ENCODE measurements at regions not wholly inside any gene's neighbourhood (a gene's known extent, or its start where the extent isn't known, plus 50 kb on each side); places are given as distances from the start of the nearest gene placed in this dataset.

DNA sequence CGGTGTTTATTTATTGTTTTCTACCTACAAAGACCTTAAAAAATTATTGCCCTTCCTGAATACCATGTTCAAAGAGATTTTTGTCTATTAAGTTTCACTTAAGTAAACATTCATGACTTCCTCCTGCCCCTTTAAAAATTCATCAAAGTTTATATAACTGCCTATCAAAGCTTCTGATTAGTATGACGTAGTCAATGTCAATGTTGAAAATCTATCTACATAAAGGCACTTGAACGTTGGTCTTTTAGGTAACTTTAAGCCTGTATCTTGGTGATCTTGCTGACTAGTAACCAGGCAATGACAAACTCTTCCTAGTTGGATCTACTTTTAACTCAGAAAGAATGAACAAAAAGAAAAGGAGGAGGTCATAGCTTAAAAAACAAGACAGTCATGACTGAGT lies 97.2 kb downstream of the MAIP1 start:
- in situ Hi-C loops (cut with HindIII; ENCODE audit: low sequenced_read_pairs): no loop called here

DNA sequence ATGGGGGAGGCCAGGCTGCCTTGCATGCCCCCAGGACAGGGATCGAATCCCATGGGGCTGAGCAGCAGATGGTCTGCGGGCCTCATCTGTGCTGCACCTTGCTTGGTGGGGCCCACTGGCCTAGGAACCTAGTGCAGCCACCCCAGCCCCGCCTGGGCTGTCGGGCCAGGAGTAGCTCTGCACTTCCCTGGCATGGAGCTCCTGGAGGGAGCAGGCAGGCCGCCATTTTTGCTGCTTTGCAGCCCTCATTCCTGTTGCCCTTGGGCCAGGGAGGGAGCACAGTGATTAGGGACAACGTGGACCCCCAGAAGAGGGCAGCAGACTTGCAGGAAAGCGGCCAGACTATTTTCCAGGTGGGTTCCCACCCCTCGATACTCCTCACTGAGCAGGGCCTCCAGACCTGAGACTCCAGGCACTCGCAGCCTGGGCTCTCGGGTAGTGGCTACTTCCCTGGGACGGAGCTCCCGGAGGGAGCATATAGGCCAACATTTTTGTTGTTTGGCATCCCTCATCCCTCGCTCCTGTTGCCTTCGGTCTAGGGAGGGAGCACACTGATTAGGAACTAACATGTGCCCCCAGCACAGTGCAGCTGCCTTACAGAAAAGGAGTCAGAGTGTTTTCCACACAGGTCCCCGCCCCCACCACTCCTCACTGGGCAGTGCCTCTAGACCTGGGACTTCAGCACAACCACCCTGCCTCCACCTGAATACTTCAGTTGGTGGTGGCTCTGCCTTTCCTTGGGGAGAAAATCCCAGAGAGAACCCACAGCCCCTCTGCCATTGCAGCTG lies 99.5 kb downstream of the MAIP1 start:
- in situ Hi-C loops (cut with HindIII; ENCODE audit: low sequenced_read_pairs): no loop called here

DNA sequence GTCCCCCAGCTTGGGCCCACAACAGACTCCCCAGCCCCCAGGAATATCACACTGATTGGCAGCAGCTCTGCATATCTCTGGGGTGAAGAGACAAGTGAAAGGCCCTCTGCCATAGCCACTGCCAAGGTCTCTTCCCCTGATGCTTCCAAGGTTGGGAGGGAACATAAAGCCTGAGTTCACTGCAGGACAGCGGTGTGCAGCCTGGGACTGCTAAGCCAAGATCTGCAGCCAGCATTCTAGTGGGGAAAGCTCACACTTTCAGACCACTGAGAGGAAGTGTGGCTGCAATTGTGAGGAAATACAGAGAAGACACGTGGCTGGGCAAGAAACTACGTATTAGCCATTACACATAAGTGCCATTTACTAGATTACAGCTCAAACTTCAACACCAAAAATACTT lies 100.7 kb downstream of the MAIP1 start:
- in situ Hi-C loops (cut with HindIII; ENCODE audit: low sequenced_read_pairs): no loop called here

DNA sequence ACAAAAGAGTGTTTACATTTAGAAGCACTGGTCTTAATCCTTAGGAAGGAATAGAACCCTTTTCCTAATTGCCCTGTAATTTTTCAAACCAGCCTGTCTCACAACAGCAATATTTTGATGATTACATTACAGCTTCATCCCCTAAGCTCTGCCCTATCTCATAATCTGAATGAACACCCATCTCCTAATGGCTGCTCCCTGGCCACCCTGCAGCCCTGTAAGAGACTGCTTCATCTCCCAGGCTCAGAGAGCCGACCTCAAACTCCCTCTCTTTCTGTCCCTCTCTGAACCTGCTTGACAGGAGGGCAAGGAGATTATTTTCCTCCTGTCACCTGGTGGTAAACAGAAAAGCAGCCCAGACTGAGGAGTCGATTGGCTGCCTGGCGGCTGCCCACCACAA lies 107.8 kb downstream of the MAIP1 start:
- in situ Hi-C loops (cut with HindIII; ENCODE audit: low sequenced_read_pairs): no loop called here

DNA sequence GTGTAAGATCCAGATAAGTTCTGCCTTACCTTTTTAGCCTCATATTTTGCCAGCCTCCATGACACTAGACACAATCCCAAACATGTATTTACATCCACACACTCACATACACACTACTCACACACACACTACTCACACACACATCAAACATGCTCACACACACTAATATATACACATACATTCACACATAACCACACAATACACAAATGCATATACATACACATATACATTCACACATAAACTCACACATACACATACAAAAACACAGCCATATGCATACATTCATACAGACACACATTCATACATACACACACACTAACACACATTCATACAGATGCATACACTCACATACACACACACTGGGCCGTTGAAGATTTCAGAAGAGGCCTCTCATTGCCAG lies 109.5 kb downstream of the MAIP1 start:
- in situ Hi-C loops (cut with HindIII; ENCODE audit: low sequenced_read_pairs): no loop called here

DNA sequence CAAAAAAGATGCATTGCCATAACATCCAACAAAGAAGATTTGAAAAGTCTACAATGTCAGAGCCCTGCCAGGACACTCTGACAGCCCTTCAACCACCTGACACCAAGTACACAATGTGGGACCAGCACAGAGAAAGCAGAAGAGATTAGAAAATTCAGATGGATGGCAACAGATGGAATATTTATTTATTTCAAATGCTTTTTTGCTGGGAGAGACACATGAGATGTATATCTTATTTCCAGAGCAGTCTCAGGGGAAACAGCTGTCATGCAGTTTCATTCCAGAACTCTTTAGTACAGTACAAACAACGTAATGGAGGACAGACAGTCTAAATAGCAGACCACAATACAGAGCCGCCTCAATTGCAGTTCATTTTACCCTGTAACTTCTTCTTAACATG lies 110.1 kb downstream of the MAIP1 start:
- in situ Hi-C loops (cut with HindIII; ENCODE audit: low sequenced_read_pairs): no loop called here

DNA sequence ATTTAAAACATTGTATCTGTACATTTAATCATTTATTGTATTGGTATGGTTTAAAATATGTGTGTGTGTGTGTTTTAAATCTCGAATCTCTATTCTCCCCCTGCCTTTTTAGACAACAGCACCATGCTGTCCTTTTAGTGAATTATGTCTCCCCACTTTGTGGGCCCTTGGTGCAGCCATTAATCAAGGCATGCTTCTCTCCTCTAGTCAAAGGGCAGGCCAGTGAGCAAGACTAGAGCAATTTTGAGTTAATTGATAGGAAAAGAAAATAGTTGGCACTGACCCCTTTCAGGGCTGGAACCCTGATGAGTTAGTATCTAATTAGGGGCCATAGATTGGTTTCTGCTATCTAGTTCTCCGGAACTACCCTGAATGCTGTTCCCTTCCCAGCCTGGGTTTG lies 111.0 kb downstream of the MAIP1 start:
- in situ Hi-C loops (cut with HindIII; ENCODE audit: low sequenced_read_pairs): no loop called here

DNA sequence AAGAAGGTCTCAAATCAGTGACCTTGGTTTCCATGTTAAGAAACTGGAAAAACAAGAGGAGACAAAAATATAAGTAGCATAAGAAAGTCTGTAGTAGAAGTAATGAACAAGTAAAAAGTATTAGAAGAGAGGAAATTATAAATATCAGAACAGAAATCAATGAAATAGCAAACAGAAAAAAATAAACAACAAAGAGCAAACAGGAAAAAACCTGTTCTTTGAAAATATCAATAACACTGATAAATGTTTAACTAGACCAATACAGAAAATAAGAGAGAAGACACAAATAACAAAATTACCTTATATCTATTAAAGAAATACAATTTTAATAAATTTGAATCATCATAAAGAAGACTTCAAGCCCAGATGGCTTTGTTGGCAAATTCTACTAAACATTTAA lies 113.3 kb downstream of the MAIP1 start:
- in situ Hi-C loops (cut with HindIII; ENCODE audit: low sequenced_read_pairs): no loop called here

DNA sequence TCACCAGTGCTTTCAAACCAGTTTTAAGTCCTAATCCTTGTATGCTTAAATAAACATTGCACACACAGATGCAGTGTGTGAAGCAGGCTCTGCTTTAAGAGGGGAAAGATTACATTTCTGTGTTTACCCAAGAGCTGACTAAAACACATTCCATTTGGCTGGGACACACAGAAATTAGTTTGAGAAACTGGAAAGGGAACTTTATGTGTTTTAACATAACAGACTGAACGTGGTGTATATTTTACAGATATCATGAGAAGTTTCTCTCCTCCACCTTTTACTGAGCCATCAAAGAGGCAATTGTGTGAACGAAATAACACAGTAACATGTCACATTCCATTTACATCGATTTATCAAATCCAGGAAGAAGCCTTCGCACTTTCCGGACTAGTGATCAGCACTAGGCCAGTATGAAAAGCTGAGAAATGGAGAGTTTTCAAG lies 121.8 kb downstream of the MAIP1 start:
- in situ Hi-C loops (cut with HindIII; ENCODE audit: low sequenced_read_pairs): no loop called here

DNA sequence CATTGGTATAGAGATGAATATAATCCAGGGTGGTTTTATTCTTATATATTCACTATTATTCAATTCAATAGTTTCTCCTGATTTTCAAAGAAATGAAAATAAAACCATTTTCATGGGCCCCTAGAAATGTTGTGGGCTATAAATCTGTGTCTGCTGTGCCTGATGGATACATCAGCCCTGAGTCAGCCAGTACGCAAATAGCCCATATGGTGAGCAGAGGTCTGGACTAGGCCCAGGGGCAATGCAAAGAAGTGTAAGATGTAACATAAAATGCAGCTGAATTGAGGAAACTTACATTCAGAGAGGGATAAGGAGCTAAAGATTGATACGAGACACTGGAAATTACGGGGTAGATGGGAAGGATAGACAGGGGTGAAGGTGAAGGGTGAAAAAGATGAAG lies 122.5 kb downstream of the MAIP1 start:
- in situ Hi-C loops (cut with HindIII; ENCODE audit: low sequenced_read_pairs): no loop called here

DNA sequence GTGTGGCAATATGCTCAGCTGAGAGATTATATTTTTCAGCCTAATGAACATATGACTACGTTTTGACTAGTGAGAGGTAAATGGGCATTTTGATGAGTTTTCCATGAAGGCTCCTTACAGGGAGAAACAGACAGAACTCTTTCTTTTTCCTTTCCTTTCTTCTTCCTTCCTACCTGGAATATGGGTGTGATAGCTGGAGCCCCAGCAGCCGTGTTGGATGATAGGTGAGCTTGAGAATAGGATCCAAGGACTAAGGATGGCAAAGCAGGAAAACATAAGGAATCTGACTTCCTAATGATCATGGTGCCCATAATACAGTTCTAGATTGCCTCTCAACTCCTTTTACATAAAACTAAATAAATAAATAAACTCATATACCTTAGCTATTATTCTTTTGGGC lies 124.0 kb downstream of the MAIP1 start:
- in situ Hi-C loops (cut with HindIII; ENCODE audit: low sequenced_read_pairs): no loop called here

DNA sequence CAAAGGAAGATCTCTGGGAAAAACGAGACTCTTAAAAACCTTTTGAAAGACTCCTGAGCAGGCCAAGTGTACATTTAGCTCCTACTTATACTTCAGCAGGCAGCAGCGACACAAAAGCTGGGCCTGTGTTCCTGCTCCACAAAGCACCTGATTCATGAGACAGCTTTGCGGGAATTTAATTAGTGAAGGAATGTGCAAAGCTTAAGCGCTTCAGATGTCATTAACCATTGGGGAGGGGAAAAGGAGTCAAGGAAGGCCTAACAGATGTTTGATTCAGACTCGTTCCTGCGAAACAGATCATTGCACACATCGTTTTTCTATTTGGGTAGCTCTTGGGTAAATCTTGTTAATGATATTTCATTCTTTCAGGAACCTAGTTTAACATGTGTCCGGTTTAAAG lies 125.9 kb downstream of the MAIP1 start:
- in situ Hi-C loops (cut with HindIII; ENCODE audit: low sequenced_read_pairs): no loop called here

DNA sequence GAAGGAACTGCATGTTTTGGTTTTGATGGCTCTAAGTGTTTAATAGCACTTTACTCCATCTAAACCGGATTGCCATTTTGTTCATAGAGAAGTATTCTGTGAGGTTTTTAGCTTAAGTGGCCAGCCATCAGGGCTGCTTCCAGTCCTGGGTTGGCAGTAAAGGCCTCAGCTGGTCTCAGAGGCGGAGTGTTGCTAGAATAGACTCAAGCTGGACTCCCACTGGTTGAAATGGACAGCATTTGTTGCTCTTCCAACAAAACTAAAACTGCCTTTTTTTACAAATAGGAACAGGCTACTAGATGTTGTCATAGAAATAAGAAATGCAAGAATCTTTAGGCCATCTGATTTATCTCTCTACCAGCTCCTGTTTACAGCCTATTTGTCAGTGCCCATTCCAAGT lies 126.4 kb downstream of the MAIP1 start:
- in situ Hi-C loops (cut with HindIII; ENCODE audit: low sequenced_read_pairs): no loop called here

DNA sequence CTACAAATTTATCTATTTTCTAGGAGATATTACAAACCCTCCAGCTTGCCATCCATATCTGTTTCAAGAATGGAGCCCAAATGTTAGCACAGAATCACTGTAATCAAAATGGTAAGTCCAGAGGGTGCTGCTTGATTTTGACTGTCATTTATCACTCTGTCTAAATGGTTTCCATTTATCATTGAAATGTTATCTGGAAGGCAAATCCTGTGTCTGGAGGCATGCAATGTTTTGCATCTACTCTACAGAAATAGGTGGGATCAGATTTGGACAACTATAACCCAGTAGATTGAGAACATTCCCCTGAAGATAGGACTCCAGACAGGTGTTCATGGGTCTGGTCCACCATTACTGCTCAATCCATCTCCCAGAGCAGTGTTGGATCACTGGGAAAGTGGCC lies 128.7 kb downstream of the MAIP1 start:
- in situ Hi-C loops (cut with HindIII; ENCODE audit: low sequenced_read_pairs): no loop called here

DNA sequence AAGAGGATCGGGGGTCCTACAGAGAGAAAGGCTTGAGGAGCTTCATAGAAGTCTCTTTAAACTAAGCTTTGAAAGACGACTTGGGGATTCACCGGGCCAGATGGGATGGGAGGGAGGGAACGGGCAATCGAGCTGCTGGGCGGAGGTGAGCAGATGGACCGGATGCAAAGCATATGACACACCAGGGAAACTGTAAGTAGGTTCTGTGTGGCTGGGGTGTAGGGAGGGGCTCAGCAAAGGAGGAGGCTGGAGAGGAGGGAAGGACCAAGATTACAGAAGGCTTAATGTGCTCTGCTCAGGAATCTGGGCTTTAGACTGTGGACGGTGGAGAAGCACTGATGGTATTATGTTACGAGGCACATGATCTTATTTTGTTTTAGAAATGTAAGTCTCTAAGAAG lies 131.5 kb downstream of the MAIP1 start:
- in situ Hi-C loops (cut with HindIII; ENCODE audit: low sequenced_read_pairs): no loop called here

DNA sequence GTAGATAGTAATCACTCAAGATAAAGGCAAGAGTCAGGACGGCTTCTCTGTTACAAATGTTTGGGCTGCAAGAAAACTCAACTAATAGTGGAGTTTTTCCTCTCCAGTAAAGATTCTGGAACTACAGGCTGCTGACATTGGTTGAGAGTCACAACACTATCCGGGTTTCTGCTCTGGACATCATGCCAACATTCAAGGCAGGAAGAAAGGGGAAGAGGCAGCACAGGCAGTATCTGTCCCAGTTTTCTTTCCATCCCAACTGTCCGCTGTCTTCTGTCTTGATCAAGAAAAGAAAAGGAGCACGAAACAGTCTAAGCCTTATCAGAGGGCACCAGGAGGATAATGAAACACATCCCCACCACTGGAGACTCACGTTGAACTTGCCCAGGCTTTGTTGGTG lies 132.1 kb downstream of the MAIP1 start:
- in situ Hi-C loops (cut with HindIII; ENCODE audit: low sequenced_read_pairs): no loop called here

DNA sequence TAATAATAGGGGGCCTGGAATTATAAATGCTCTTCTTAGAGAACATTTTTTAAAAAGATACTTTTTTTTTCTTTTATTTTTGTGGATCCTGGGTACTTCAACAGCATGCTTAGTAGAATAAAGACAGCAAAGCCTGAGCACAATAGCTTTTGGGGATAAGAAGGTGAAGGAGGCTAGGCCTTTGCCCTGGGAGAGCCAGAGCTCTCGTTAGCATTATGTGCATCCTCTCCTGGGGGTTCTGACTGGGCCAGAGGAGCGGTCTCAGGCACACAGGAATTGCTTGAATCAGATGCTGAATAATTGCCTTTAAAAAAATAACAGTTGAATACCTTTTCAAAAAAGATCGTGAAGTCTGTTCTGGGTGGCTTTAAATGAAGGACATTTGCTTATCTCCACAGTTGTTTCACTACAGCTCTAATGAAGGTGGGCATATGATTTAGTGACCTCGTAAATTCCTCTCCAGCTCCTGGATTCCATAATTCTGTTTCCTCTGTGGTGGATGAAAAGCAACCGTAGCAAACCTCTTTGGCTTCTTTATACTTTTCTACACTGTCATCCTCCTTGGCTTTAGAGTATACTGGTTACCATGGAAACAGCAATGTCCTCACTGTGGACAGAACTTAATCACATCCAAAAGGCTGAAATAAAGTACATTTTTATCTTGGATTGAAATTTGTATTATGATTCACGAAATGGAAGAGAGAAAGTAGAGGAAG lies 133.8 kb downstream of the MAIP1 start:
- in situ Hi-C loops (cut with HindIII; ENCODE audit: low sequenced_read_pairs): no loop called here

DNA sequence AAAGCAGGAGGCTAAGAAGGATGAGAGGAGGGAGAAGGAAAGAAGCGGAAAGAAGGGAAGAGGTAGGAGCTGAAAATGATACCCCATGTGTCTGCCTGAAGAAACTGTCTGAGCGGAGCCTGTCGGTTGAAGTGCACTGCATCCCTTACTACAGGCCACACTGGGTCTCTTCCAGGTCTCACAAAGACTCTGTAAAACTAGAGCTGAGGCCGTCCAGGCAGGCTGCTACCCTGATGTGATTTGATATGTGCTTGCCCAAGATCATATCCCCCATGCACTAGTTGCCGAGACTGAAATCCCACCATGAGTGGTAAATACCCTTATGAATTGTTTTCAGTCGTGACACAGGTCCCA lies 134.4 kb downstream of the MAIP1 start:
- in situ Hi-C loops (cut with HindIII; ENCODE audit: low sequenced_read_pairs): no loop called here

DNA sequence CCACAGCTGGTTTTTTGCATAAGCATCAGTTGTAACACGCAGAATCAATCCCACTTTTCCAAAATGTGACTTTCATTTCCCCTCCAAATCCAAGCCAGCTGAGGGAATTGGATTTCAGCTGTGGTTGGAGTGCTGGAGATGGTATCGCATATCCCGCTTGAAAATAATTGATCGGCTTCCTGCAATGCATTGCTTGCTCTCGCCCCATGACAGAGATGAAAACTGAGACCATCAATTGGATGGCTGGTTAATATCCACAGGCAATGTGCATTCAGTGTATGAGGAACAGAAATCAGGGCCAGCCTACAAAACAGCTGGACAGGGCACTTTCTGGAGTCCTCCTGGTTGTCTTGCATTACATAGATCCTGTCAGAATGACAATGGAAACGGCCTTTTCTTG lies 135.3 kb downstream of the MAIP1 start:
- in situ Hi-C loops (cut with HindIII; ENCODE audit: low sequenced_read_pairs): no loop called here

DNA sequence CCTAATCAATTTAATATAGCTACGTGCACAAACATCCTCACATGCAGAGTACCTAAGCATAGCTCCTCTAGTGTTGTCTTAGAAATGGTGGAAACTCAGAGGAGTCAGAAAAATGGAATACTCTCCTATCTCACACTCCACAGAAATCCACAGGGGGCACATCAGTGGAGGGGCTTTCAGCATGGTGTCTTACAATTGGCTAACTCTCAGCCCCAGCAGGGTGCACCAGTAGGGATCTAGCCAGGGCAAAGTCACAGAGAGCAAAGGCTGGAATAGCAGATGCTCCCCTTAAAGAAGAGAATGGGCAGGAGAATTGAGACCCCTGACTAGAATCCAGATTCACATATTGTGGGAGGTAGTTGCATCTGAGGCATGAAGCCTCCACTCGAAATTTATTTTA lies 135.7 kb downstream of the MAIP1 start:
- in situ Hi-C loops (cut with HindIII; ENCODE audit: low sequenced_read_pairs): no loop called here

DNA sequence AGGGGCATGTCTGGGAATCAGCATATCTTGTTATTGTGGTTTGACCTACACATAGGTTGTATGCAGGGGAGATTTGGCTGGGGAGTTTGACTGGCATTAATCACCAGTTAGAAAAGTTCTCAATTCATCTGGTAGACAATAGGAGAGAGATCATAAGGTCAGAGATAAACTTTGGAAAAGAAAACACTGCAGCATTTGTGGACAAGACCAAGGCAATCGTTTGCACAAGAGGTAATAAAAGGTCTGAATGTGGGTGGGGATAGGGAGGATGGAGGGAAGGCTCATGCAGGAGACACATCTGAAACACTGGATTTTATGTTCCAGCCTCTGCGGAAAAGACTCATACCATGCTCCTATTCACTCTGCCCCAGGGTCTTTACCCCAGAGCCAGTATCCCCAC lies 136.9 kb downstream of the MAIP1 start:
- in situ Hi-C loops (cut with HindIII; ENCODE audit: low sequenced_read_pairs): no loop called here

DNA sequence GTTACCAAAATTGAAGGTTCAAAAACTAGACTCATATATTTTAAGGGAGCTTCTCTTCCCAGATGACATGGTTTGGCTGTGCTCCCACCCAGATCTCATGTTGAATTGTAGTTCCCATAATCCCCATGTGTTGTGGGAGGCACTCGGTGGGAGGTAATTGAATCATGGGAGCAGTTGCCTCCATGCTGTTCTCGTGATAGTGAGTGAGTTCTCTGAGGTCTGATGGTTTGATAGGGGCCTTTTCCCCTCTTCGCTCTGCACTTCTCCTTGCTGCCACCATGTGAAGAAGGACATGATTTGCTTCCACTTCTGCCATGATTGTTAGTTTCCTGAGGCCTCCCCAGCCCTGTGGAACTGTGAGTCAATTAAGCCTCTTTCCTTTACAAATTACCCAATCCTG lies 140.1 kb downstream of the MAIP1 start:
- in situ Hi-C loops (cut with HindIII; ENCODE audit: low sequenced_read_pairs): no loop called here

DNA sequence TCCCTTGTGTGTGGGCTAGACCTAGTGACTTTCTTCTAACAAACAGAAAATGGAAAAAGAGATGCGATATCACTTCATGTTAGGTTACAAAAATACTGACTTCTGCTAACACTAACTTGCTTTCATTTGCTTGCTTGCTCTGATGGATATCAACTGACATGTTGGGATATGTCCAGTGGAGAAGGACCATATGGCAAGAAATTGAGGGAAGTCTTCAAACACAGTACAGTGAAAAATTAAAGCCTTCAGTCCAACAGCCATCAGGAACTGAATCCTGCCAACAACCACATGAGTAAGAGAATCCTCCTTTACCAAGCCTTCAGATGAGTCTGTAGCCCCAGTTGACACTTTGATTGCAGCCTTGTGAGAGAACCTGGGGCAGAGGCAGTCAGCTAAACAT lies 143.9 kb downstream of the MAIP1 start:
- in situ Hi-C loops (cut with HindIII; ENCODE audit: low sequenced_read_pairs): no loop called here

Data from DLD1 (cell line).